ENCODE measurements at regions not wholly inside any gene's neighbourhood (a gene's known extent, or its start where the extent isn't known, plus 50 kb on each side); places are given as distances from the start of the nearest gene placed in this dataset.

DNA sequence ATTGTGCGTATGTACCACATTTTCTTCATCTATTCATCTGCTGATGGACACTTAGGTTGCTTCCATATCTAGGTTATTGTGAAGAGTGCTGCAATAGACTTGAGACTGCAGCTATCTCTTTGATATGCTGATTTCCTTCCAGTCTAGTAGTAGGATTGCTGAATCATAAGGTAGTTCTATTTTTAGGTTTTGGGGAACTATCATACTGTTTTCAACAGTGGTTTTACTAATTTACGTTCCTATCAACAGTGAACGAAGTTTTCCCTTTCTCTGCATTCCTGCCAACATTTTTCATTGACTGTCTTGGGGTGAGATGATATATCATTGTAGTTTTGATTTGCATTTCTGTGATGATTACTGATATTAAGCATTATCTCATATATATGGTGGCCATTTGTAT is 482.2 kb downstream of the SLC16A7 start (continued):
- TF ChIP-seq CHD7 (IDR thresholded peaks at IDR 0.05; ENCODE audit: insufficient replicate concordance, low read length) (no peak), CEBPB (IDR thresholded peaks at IDR 0.05; ENCODE audit: low read depth, low read length) (no peak), NANOG (IDR thresholded peaks at IDR 0.05; ENCODE audit: insufficient read depth, low read depth, low read length, poor library complexity, severe bottlenecking) (no peak), GABPA (IDR thresholded peaks at IDR 0.05; ENCODE audit: borderline replicate concordance, insufficient read depth, low read length) (no peak), EZH2 (IDR thresholded peaks at IDR 0.05; ENCODE audit: low read depth, low read length, severe bottlenecking) (no peak), HDAC2 (IDR thresholded peaks at IDR 0.05; ENCODE audit: borderline replicate concordance in 1 of 2, low read depth in 2 of 2, low read length in 2 of 2) (no peak), JUND (IDR thresholded peaks at IDR 0.05; ENCODE audit: low read length) (no peak), POLR2A (IDR thresholded peaks at IDR 0.05; ENCODE audit: control extremely low read depth in 1 of 2, low read depth in 2 of 2, low read length in 2 of 2) (no peak), PHF8 (conservative IDR thresholded peaks at IDR 0.05; ENCODE audit: low read depth, low read length) (no peak), CHD1 (IDR thresholded peaks at IDR 0.05; ENCODE audit: low read depth, low read length) (no peak), RNF2 (IDR thresholded peaks at IDR 0.05; ENCODE audit: borderline replicate concordance, low read depth, low read length, missing control alignments, poor library complexity, severe bottlenecking) (no peak)
